Right lobe of liver (tissue), 4 donors: ENCODE measurements at regions not wholly inside any gene's neighbourhood (a gene's known extent, or its start where the extent isn't known, plus 50 kb on each side); places are given as distances from the start of the nearest gene placed in this dataset.

Experiments
- POLR2A ChIP-seq: fragments of 450-650 bp; IDR thresholded peaks from one replicate; pipeline ENCODE4 v1.6.1; 2017; ENCODE audit warnings: antibody characterized with exemption, mild to moderate bottlenecking
- TF ChIP-seq, protein P1 (sequence below), 4 donors: fragments of 200-600 bp in 3 of 4; fragments of 450-650 bp in 1 of 4; IDR thresholded peaks; one replicate each; pipeline versions ENCODE4 v1.5.1 to v1.8.0; 2016 to 2022; ENCODE audit warnings: antibody characterized with exemption in 4 of 4, mild to moderate bottlenecking in 2 of 4
- donor health status: DM: no; HTN: no; CAD: no.
- donor health status: DM: no; HTN: no; CAD: no.
- donor health status: DM: no; HTN: yes; CAD: no.

DNA sequence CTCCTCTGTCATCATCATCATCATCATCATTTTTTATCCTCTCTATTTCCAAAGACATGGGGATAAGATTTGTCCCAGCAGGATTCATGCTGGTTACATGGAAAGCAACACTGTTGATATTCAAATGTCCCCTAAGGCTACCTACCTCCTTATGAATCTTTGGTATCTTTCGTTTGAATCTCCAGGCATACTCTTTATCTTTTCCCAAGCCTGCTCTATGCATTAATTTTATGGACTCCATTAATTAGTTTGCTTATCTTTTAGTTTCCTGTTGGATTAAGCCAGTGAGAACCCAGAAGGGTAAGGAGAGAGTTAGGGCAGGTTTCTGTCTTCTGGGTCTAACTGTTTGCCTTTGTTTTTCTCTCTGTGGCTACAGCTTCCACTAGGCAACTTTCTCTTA is 129.6 kb upstream of the GOT2 start:
- TF ChIP-seq, protein P1, sequence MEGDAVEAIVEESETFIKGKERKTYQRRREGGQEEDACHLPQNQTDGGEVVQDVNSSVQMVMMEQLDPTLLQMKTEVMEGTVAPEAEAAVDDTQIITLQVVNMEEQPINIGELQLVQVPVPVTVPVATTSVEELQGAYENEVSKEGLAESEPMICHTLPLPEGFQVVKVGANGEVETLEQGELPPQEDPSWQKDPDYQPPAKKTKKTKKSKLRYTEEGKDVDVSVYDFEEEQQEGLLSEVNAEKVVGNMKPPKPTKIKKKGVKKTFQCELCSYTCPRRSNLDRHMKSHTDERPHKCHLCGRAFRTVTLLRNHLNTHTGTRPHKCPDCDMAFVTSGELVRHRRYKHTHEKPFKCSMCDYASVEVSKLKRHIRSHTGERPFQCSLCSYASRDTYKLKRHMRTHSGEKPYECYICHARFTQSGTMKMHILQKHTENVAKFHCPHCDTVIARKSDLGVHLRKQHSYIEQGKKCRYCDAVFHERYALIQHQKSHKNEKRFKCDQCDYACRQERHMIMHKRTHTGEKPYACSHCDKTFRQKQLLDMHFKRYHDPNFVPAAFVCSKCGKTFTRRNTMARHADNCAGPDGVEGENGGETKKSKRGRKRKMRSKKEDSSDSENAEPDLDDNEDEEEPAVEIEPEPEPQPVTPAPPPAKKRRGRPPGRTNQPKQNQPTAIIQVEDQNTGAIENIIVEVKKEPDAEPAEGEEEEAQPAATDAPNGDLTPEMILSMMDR (IDR thresholded peaks at IDR 0.05) = no peak
- TF ChIP-seq POLR2A = no peak
